ENCODE measurements at regions not wholly inside any gene's neighbourhood (a gene's known extent, or its start where the extent isn't known, plus 50 kb on each side); places are given as distances from the start of the nearest gene placed in this dataset.
"Not testable (repeated sequence)": the region's sequence is repeated elsewhere in the genome, so short reads cannot be mapped to it uniquely, and the experiment has no call there.

GRCh38 chr22:49659281-49659923 is 168.3 kb downstream of the BRD1 start:
- WGBS, 2 donors, result 80% methylated on average over 3 of the region's 19 CpGs; no CpG with 5 or more reads in 1 of the 2 donors
- no peak for DNase-seq
- H3K9me3 ChIP-seq, result no peaks in the 10 kb centered on the region
- peaks cover 0 to 18% (median 0%) of the 10 kb centered on the region in 3 donors for H3K4me1 ChIP-seq
- TF ChIP-seq CTCF (IDR thresholded peaks at IDR 0.05) (no peak), POLR2A (IDR thresholded peaks at IDR 0.05) (no peak)
- H3K4me3 ChIP-seq, result no peak overlapping the region
- H3K36me3 ChIP-seq, result no peaks in the 10 kb centered on the region
- peaks cover 0 to 30% (median 0%) of the 10 kb centered on the region in 4 donors for H3K27me3 ChIP-seq
- H3K27ac ChIP-seq, result no peak overlapping the region
- intact Hi-C loops (cut with DNase I), result no loop called here

GRCh38 chr22:49658902-49659280 is 168.8 kb downstream of the BRD1 start:
- H3K36me3 ChIP-seq, result no peaks in the 10 kb centered on the region
- no peaks in the 10 kb centered on the region for H3K9me3 ChIP-seq
- 29 to 60% methylated on average over 4 to 6 of the region's 9 CpGs for WGBS, 2 donors
- peaks cover 0 to 20% (median 0%) of the 10 kb centered on the region in 3 donors for H3K4me1 ChIP-seq
- H3K27ac ChIP-seq, result no peak overlapping the region
- peaks cover 0 to 25% (median 0%) of the 10 kb centered on the region in 4 donors for H3K27me3 ChIP-seq
- no peak overlapping the region for H3K4me3 ChIP-seq
- intact Hi-C loops (cut with DNase I), result no loop called here
- no peak for TF ChIP-seq CTCF (IDR thresholded peaks at IDR 0.05)
- no peak for TF ChIP-seq POLR2A (IDR thresholded peaks at IDR 0.05)
- DNase-seq, result no peak

DNA sequence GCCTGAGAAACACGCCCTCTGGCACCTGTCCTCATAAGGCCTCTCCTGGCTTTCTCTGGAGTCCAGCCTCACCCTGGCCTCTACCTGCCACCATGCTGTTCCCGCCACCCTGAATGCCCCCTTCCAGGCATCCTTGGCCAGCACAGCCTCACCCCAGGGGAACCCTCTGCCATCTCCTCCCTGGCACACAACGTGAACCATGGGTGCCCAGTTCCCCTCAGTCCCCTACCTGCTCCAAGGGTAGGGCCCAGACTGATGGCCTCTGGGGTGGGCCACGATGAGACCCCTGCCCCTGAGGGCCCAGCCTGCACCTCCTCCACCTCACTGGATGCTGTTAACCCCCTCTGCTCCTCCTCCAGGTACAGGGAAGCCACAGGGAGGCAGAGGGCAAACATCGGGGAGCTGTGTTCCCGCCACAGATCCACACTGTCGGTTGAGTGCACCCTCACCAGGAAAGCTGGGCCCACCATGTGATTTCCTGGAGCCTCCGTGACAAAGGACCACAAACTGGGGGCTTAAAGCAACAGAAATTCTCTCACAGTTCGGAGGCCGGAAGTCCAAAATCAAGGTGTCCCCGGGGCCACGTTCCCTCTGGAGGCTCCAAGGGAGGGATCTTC is 169.6 kb downstream of the BRD1 start:
- peak overlapping the region in 2 of 4 donors; percentile 51 to 69 for H3K4me3 ChIP-seq

DNA sequence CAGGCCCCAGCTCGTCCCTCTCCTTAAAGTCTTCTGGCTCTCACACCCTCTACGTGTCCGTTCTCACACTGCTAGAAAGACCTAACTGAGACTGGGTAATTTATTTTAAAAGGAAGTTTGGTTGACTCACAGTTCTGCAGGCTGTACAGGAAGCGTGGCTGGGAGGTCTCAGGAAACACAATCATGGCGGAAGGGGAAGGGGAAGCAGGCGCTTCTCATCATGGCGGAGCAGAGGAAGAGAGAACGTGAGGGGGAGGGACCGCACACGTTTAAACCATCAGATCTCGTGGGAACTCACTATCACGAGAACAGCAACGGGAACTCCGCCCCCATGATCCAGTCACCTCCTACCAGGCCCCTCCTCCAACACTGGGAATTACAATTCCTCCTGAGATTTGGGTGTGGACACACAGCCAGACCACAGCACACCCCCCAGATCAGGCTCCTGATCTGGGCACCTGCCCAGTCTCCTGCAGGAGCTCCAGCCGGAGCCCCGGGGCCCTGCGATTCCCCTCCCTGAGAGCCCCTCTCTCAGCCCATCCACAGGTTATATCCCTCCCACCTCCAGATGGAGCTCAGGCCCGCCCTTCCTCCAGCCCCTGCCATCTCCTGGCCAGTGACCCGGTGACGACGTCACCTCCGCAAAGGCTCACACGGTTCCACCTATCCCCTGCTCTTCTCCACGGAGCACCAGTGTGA is 170.2 kb downstream of the BRD1 start:
- no peak for TF ChIP-seq CTCF (IDR thresholded peaks at IDR 0.05)
- TF ChIP-seq POLR2A (IDR thresholded peaks at IDR 0.05), result peak in 1 of 4 donors; percentile 6
- H3K4me1 ChIP-seq, result peaks cover 0 to 24% (median 0%) of the 10 kb centered on the region in 3 donors
- H3K36me3 ChIP-seq, result no peaks in the 10 kb centered on the region
- DNase-seq, result peak; percentile 43
- H3K27ac ChIP-seq, result peak overlapping the region; percentile 34 to 86 (median 56)
- intact Hi-C loops (cut with DNase I), result no loop called here
- peak overlapping the region; percentile 28 to 69 (median 50) for H3K4me3 ChIP-seq
- WGBS, 2 donors, result 55 to 60% methylated on average over 22 to 23 of the region's 24 CpGs
- peaks cover 0 to 15% (median 0%) of the 10 kb centered on the region in 4 donors for H3K27me3 ChIP-seq
- H3K9me3 ChIP-seq, result no peaks in the 10 kb centered on the region

More for the DNA sequence above, 169.6 kb downstream of the BRD1 start:
- H3K9me3 ChIP-seq, result no peaks in the 10 kb centered on the region
- TF ChIP-seq CTCF (IDR thresholded peaks at IDR 0.05) (no peak), POLR2A (IDR thresholded peaks at IDR 0.05) (no peak)
- DNase-seq, result no peak
- peak overlapping the region; percentile 23 to 86 (median 52) for H3K27ac ChIP-seq
- peaks cover 0 to 17% (median 0%) of the 10 kb centered on the region in 4 donors for H3K27me3 ChIP-seq
- no peaks in the 10 kb centered on the region for H3K36me3 ChIP-seq
- intact Hi-C loops (cut with DNase I), result no loop called here
- 62 to 66% methylated on average over 6 to 7 of the region's 12 CpGs for WGBS, 2 donors
- peaks cover 0 to 24% (median 0%) of the 10 kb centered on the region in 3 donors for H3K4me1 ChIP-seq

- peak overlapping the region; percentile 34 to 83 (median 56) for H3K27ac ChIP-seq
- intact Hi-C loops (cut with DNase I); DNase-seq: not testable (repeated sequence)
Observed at GRCh38 chr22:49656883-49657274, 170.8 kb downstream of the BRD1 start.

More at GRCh38 chr22:49656883-49657274, 170.8 kb downstream of the BRD1 start:
- H3K36me3 ChIP-seq, H3K9me3 ChIP-seq: not testable (repeated sequence)
- 64 to 65% methylated on average over 6 to 16 of the region's 19 CpGs for WGBS, 2 donors
- Histone ChIP-seq H3K4me3 (peak overlapping the region; percentile 28 to 69 (median 50)), H3K27me3 (peaks cover 0 to 15% (median 0%) of the 10 kb centered on the region in 4 donors), H3K4me1 (peaks cover 0 to 24% (median 0%) of the 10 kb centered on the region in 3 donors)

All from esophagus squamous epithelium (tissue), 5 donors.